ENCODE measurements at regions not wholly inside any gene's neighbourhood (a gene's known extent, or its start where the extent isn't known, plus 50 kb on each side); places are given as distances from the start of the nearest gene placed in this dataset.

GRCh38 chr1:57683037-57683942, 259.4 kb upstream of the DAB1 start:
- no peak for TF ChIP-seq EZH2 (IDR thresholded peaks at IDR 0.05; ENCODE audit: borderline replicate concordance, low read depth, low read length, severe bottlenecking)
- ATAC-seq (ENCODE audit: insufficient read depth, low read depth) = no peak

GRCh38 chr1:57678138-57678537, 254.3 kb upstream of the DAB1 start:
- Histone ChIP-seq H3K79me2 (ENCODE audit: insufficient read depth, low read length) (no peaks in the 10 kb centered on the region), H3K27ac (ENCODE audit: low read length) (no peak overlapping the region), H3K27me3 (ENCODE audit: insufficient read depth, low read length, poor library complexity) (no peaks in the 10 kb centered on the region), H2AFZ (ENCODE audit: low read depth, low read length) (no peak overlapping the region), H3K4me1 (ENCODE audit: insufficient read depth, low read length) (no peaks in the 10 kb centered on the region), H3K9me3 (ENCODE audit: insufficient read depth, low read length, severe bottlenecking) (no peaks in the 10 kb centered on the region), H3K4me3 (ENCODE audit: low read depth in 1 of 2, low read length in 2 of 2) (no peak overlapping the region), H3K4me2 (ENCODE audit: insufficient read depth, low read length) (no peak overlapping the region), H3K9ac (ENCODE audit: low read depth, low read length) (no peak overlapping the region), H3K36me3 (ENCODE audit: insufficient read depth, low read length) (no peaks in the 10 kb centered on the region), H4K20me1 (ENCODE audit: insufficient read depth, low read length) (no peaks in the 10 kb centered on the region)
- ATAC-seq (ENCODE audit: insufficient read depth, low read depth) (no peak), DNase-seq (no peak)
- TF ChIP-seq EZH2 (IDR thresholded peaks at IDR 0.05; ENCODE audit: borderline replicate concordance, low read depth, low read length, severe bottlenecking) = no peak
- TF ChIP-seq CTCF (IDR thresholded peaks at IDR 0.05; ENCODE audit: borderline replicate concordance, extremely low read depth, low read length, poor library complexity, severe bottlenecking) = no peak

More at GRCh38 chr1:57683037-57683942, 259.4 kb upstream of the DAB1 start:
- Histone ChIP-seq H3K4me2 (ENCODE audit: insufficient read depth, low read length) (no peak overlapping the region), H3K27ac (ENCODE audit: low read length) (no peak overlapping the region), H3K27me3 (ENCODE audit: insufficient read depth, low read length, poor library complexity) (no peaks in the 10 kb centered on the region), H3K79me2 (ENCODE audit: insufficient read depth, low read length) (no peaks in the 10 kb centered on the region), H4K20me1 (ENCODE audit: insufficient read depth, low read length) (no peaks in the 10 kb centered on the region), H3K9ac (ENCODE audit: low read depth, low read length) (no peak overlapping the region), H3K4me1 (ENCODE audit: insufficient read depth, low read length) (no peaks in the 10 kb centered on the region), H3K9me3 (ENCODE audit: insufficient read depth, low read length, severe bottlenecking) (no peaks in the 10 kb centered on the region), H3K36me3 (ENCODE audit: insufficient read depth, low read length) (no peaks in the 10 kb centered on the region), H2AFZ (ENCODE audit: low read depth, low read length) (no peak overlapping the region), H3K4me3 (ENCODE audit: low read depth in 1 of 2, low read length in 2 of 2) (no peak overlapping the region)
- no peak for DNase-seq

- H3K79me2 ChIP-seq (ENCODE audit: insufficient read depth, low read length) = no peaks in the 10 kb centered on the region
- no peaks in the 10 kb centered on the region for H3K4me1 ChIP-seq (ENCODE audit: insufficient read depth, low read length)
- ATAC-seq (ENCODE audit: insufficient read depth, low read depth) (no peak), DNase-seq (no peak)
- H3K4me2 ChIP-seq (ENCODE audit: insufficient read depth, low read length) = no peak overlapping the region
- no peak overlapping the region for H3K27ac ChIP-seq (ENCODE audit: low read length)
- H3K9me3 ChIP-seq (ENCODE audit: insufficient read depth, low read length, severe bottlenecking) = no peaks in the 10 kb centered on the region
- H3K36me3 ChIP-seq (ENCODE audit: insufficient read depth, low read length) = no peaks in the 10 kb centered on the region
- TF ChIP-seq CTCF (IDR thresholded peaks at IDR 0.05; ENCODE audit: borderline replicate concordance, extremely low read depth, low read length, poor library complexity, severe bottlenecking) (no peak), EZH2 (IDR thresholded peaks at IDR 0.05; ENCODE audit: borderline replicate concordance, low read depth, low read length, severe bottlenecking) (no peak)
- no peaks in the 10 kb centered on the region for H3K27me3 ChIP-seq (ENCODE audit: insufficient read depth, low read length, poor library complexity)
- H2AFZ ChIP-seq (ENCODE audit: low read depth, low read length) = no peak overlapping the region
- H3K9ac ChIP-seq (ENCODE audit: low read depth, low read length) = no peak overlapping the region
- H3K4me3 ChIP-seq (ENCODE audit: low read depth in 1 of 2, low read length in 2 of 2) = no peak overlapping the region
- H4K20me1 ChIP-seq (ENCODE audit: insufficient read depth, low read length) = no peaks in the 10 kb centered on the region
Observed at GRCh38 chr1:57675776-57676175, 251.9 kb upstream of the DAB1 start.

- H2AFZ ChIP-seq (ENCODE audit: low read depth, low read length) = no peak overlapping the region
- no peak for ATAC-seq (ENCODE audit: insufficient read depth, low read depth)
- no peak overlapping the region for H3K4me2 ChIP-seq (ENCODE audit: insufficient read depth, low read length)
- no peaks in the 10 kb centered on the region for H4K20me1 ChIP-seq (ENCODE audit: insufficient read depth, low read length)
- no peaks in the 10 kb centered on the region for H3K36me3 ChIP-seq (ENCODE audit: insufficient read depth, low read length)
- no peak overlapping the region for H3K27ac ChIP-seq (ENCODE audit: low read length)
- H3K79me2 ChIP-seq (ENCODE audit: insufficient read depth, low read length) = no peaks in the 10 kb centered on the region
- H3K9ac ChIP-seq (ENCODE audit: low read depth, low read length) = no peak overlapping the region
- H3K27me3 ChIP-seq (ENCODE audit: insufficient read depth, low read length, poor library complexity) = no peaks in the 10 kb centered on the region
- no peaks in the 10 kb centered on the region for H3K9me3 ChIP-seq (ENCODE audit: insufficient read depth, low read length, severe bottlenecking)
- no peak for TF ChIP-seq CTCF (IDR thresholded peaks at IDR 0.05; ENCODE audit: borderline replicate concordance, extremely low read depth, low read length, poor library complexity, severe bottlenecking)
- no peak for TF ChIP-seq EZH2 (IDR thresholded peaks at IDR 0.05; ENCODE audit: borderline replicate concordance, low read depth, low read length, severe bottlenecking)
- no peak for DNase-seq
- H3K4me1 ChIP-seq (ENCODE audit: insufficient read depth, low read length) = no peaks in the 10 kb centered on the region
- no peak overlapping the region for H3K4me3 ChIP-seq (ENCODE audit: low read depth in 1 of 2, low read length in 2 of 2)
Observed at GRCh38 chr1:57674801-57675200, 250.9 kb upstream of the DAB1 start.

All from DND-41 (cell line).